ENCODE measurements at regions not wholly inside any gene's neighbourhood (a gene's known extent, or its start where the extent isn't known, plus 50 kb on each side); places are given as distances from the start of the nearest gene placed in this dataset.

- Histone ChIP-seq H3K27me3 (ENCODE audit: control insufficient read depth, insufficient read depth, low read length) (no peaks in the 10 kb centered on the region), H3K27ac (ENCODE audit: low read depth, low read length) (no peak overlapping the region), H3K4me1 (ENCODE audit: control insufficient read depth, insufficient read depth, low read length) (no peaks in the 10 kb centered on the region), H3K9me3 (ENCODE audit: control insufficient read depth, insufficient read depth, low read length) (no peaks in the 10 kb centered on the region), H3K36me3 (ENCODE audit: control insufficient read depth, insufficient read depth, low read length) (no peaks in the 10 kb centered on the region), H3K4me3 (ENCODE audit: low read depth, low read length) (no peak overlapping the region)
- no peak for DNase-seq (ENCODE audit: low read depth in 4 of 6, low spot score in 6 of 6)
- WGBS (ENCODE audit: insufficient coverage), result 94% methylated on average over 2 of the region's 3 CpGs
These were observed 558.8 kb upstream of the PIK3C3 start for GRCh38 chr18:41396211-41396610.

- no CpG with 5 or more reads among the region's 1 CpG for WGBS (ENCODE audit: insufficient coverage)
- H3K4me3 ChIP-seq (ENCODE audit: low read depth, low read length), result no peak overlapping the region
- H3K9me3 ChIP-seq (ENCODE audit: control insufficient read depth, insufficient read depth, low read length), result no peaks in the 10 kb centered on the region
- no peaks in the 10 kb centered on the region for H3K4me1 ChIP-seq (ENCODE audit: control insufficient read depth, insufficient read depth, low read length)
- no peaks in the 10 kb centered on the region for H3K36me3 ChIP-seq (ENCODE audit: control insufficient read depth, insufficient read depth, low read length)
- no peak for DNase-seq (ENCODE audit: low read depth in 4 of 6, low spot score in 6 of 6)
- no peak overlapping the region for H3K27ac ChIP-seq (ENCODE audit: low read depth, low read length)
- H3K27me3 ChIP-seq (ENCODE audit: control insufficient read depth, insufficient read depth, low read length), result no peaks in the 10 kb centered on the region
These were observed 559.3 kb upstream of the PIK3C3 start for GRCh38 chr18:41395695-41396094.

GRCh38 chr18:41391616-41392595, 563.1 kb upstream of the PIK3C3 start:
- 2% methylated on average over 5 of the region's 12 CpGs for WGBS (ENCODE audit: insufficient coverage)
- DNase-seq (ENCODE audit: low read depth in 4 of 6, low spot score in 6 of 6), result peak in 5 of 6 donors; percentile 72 to 97 (median 77)
- peak overlapping the region; percentile 32 for H3K4me3 ChIP-seq (ENCODE audit: low read depth, low read length)
- no peaks in the 10 kb centered on the region for H3K9me3 ChIP-seq (ENCODE audit: control insufficient read depth, insufficient read depth, low read length)
- no peaks in the 10 kb centered on the region for H3K27me3 ChIP-seq (ENCODE audit: control insufficient read depth, insufficient read depth, low read length)
- no peaks in the 10 kb centered on the region for H3K36me3 ChIP-seq (ENCODE audit: control insufficient read depth, insufficient read depth, low read length)
- H3K27ac ChIP-seq (ENCODE audit: low read depth, low read length), result no peak overlapping the region
- no peaks in the 10 kb centered on the region for H3K4me1 ChIP-seq (ENCODE audit: control insufficient read depth, insufficient read depth, low read length)

- Histone ChIP-seq H3K4me3 (ENCODE audit: low read depth, low read length) (no peak overlapping the region), H3K27me3 (ENCODE audit: control insufficient read depth, insufficient read depth, low read length) (no peaks in the 10 kb centered on the region), H3K4me1 (ENCODE audit: control insufficient read depth, insufficient read depth, low read length) (no peaks in the 10 kb centered on the region), H3K27ac (ENCODE audit: low read depth, low read length) (no peak overlapping the region), H3K9me3 (ENCODE audit: control insufficient read depth, insufficient read depth, low read length) (no peaks in the 10 kb centered on the region), H3K36me3 (ENCODE audit: control insufficient read depth, insufficient read depth, low read length) (no peaks in the 10 kb centered on the region)
- 78% methylated on average over 9 of the region's 9 CpGs for WGBS (ENCODE audit: insufficient coverage)
- DNase-seq (ENCODE audit: low read depth in 4 of 6, low spot score in 6 of 6), result peak in 2 of 6 donors; percentile 42 to 85
These were observed 564.7 kb upstream of the PIK3C3 start for GRCh38 chr18:41390309-41390708.

GRCh38 chr18:41378598-41378997, 576.4 kb upstream of the PIK3C3 start:
- H3K27ac ChIP-seq (ENCODE audit: low read depth, low read length), result no peak overlapping the region
- H3K4me1 ChIP-seq (ENCODE audit: control insufficient read depth, insufficient read depth, low read length), result no peaks in the 10 kb centered on the region
- H3K9me3 ChIP-seq (ENCODE audit: control insufficient read depth, insufficient read depth, low read length), result no peaks in the 10 kb centered on the region
- no peaks in the 10 kb centered on the region for H3K36me3 ChIP-seq (ENCODE audit: control insufficient read depth, insufficient read depth, low read length)
- H3K4me3 ChIP-seq (ENCODE audit: low read depth, low read length), result peak overlapping the region; percentile 7
- WGBS (ENCODE audit: insufficient coverage), result 25% methylated on average over 1 of the region's 5 CpGs
- peak; percentile 42 to 95 (median 44) for DNase-seq (ENCODE audit: low read depth in 4 of 6, low spot score in 6 of 6)
- no peaks in the 10 kb centered on the region for H3K27me3 ChIP-seq (ENCODE audit: control insufficient read depth, insufficient read depth, low read length)

- Histone ChIP-seq H3K36me3 (ENCODE audit: control insufficient read depth, insufficient read depth, low read length) (no peaks in the 10 kb centered on the region), H3K4me1 (ENCODE audit: control insufficient read depth, insufficient read depth, low read length) (no peaks in the 10 kb centered on the region), H3K4me3 (ENCODE audit: low read depth, low read length) (no peak overlapping the region), H3K27ac (ENCODE audit: low read depth, low read length) (no peak overlapping the region), H3K27me3 (ENCODE audit: control insufficient read depth, insufficient read depth, low read length) (no peaks in the 10 kb centered on the region), H3K9me3 (ENCODE audit: control insufficient read depth, insufficient read depth, low read length) (no peaks in the 10 kb centered on the region)
- no peak for DNase-seq (ENCODE audit: low read depth in 4 of 6, low spot score in 6 of 6)
These were observed 581.4 kb upstream of the PIK3C3 start for GRCh38 chr18:41373612-41374011.

GRCh38 chr18:41372046-41372665, 582.9 kb upstream of the PIK3C3 start:
- Histone ChIP-seq H3K4me1 (ENCODE audit: control insufficient read depth, insufficient read depth, low read length) (no peaks in the 10 kb centered on the region), H3K36me3 (ENCODE audit: control insufficient read depth, insufficient read depth, low read length) (no peaks in the 10 kb centered on the region), H3K4me3 (ENCODE audit: low read depth, low read length) (no peak overlapping the region), H3K27ac (ENCODE audit: low read depth, low read length) (no peak overlapping the region), H3K9me3 (ENCODE audit: control insufficient read depth, insufficient read depth, low read length) (no peaks in the 10 kb centered on the region), H3K27me3 (ENCODE audit: control insufficient read depth, insufficient read depth, low read length) (no peaks in the 10 kb centered on the region)
- DNase-seq (ENCODE audit: low read depth in 4 of 6, low spot score in 6 of 6), result no peak
- 81% methylated on average over 8 of the region's 10 CpGs for WGBS (ENCODE audit: insufficient coverage)

- Histone ChIP-seq H3K27me3 (ENCODE audit: control insufficient read depth, insufficient read depth, low read length) (no peaks in the 10 kb centered on the region), H3K4me1 (ENCODE audit: control insufficient read depth, insufficient read depth, low read length) (no peaks in the 10 kb centered on the region), H3K4me3 (ENCODE audit: low read depth, low read length) (no peak overlapping the region), H3K36me3 (ENCODE audit: control insufficient read depth, insufficient read depth, low read length) (no peaks in the 10 kb centered on the region), H3K27ac (ENCODE audit: low read depth, low read length) (no peak overlapping the region), H3K9me3 (ENCODE audit: control insufficient read depth, insufficient read depth, low read length) (no peaks in the 10 kb centered on the region)
- DNase-seq (ENCODE audit: low read depth in 4 of 6, low spot score in 6 of 6), result peak in 1 of 6 donors; percentile 30
- 90% methylated on average over 3 of the region's 5 CpGs for WGBS (ENCODE audit: insufficient coverage)
These were observed 583.6 kb upstream of the PIK3C3 start for GRCh38 chr18:41371156-41372045.

GRCh38 chr18:41370740-41371139, 584.3 kb upstream of the PIK3C3 start:
- Histone ChIP-seq H3K4me3 (ENCODE audit: low read depth, low read length) (no peak overlapping the region), H3K27me3 (ENCODE audit: control insufficient read depth, insufficient read depth, low read length) (no peaks in the 10 kb centered on the region), H3K4me1 (ENCODE audit: control insufficient read depth, insufficient read depth, low read length) (no peaks in the 10 kb centered on the region), H3K36me3 (ENCODE audit: control insufficient read depth, insufficient read depth, low read length) (no peaks in the 10 kb centered on the region), H3K27ac (ENCODE audit: low read depth, low read length) (no peak overlapping the region), H3K9me3 (ENCODE audit: control insufficient read depth, insufficient read depth, low read length) (no peaks in the 10 kb centered on the region)
- 100% methylated on average over 1 of the region's 4 CpGs for WGBS (ENCODE audit: insufficient coverage)
- DNase-seq (ENCODE audit: low read depth in 4 of 6, low spot score in 6 of 6), result no peak
